H1 (cell line): ENCODE measurements at regions not wholly inside any gene's neighbourhood (a gene's known extent, or its start where the extent isn't known, plus 50 kb on each side); places are given as distances from the start of the nearest gene placed in this dataset.

Source experiments
- CTCF ChIA-PET: fragments of 300-600 bp; sonication (Branson Sonifier 250); formaldehyde crosslinking; loops from one replicate; lab custom pipeline; 2021; ENCODE audit not compliant: partially characterized antibody; lab: Charles Lee
- POLR2A ChIA-PET: fragments of 300-600 bp; sonication (Branson Sonifier 250); formaldehyde crosslinking; loops from one replicate; lab custom pipeline; 2021; ENCODE audit warnings: inconsistent platforms; ENCODE audit not compliant: partially characterized antibody; lab: Charles Lee
- DNase-seq, 2 experiments: peaks; one replicate each; pipeline versions ENCODE4 v3.0.0 to v3.0.0-alpha.2; 2010 to 2022; ENCODE audit warnings: low spot score in 2 of 2, low read depth in 1 of 2, mixed read lengths in 1 of 2
- FAIRE-seq: peaks from 2 replicates; lab custom pipeline; 2011; peaks lifted over from hg19 to GRCh38; lab: Jason Lieb, UNC
- H2AFZ ChIP-seq: 2 replicates; pipeline ENCODE4 v1.8.1; 2012; ENCODE audit warnings: low read length, inconsistent platforms
- H2AK5ac ChIP-seq: 2 replicates; pipeline ENCODE4 v1.6.1; 2013; ENCODE audit warnings: low read depth, low read length
- H2BK120ac ChIP-seq: replicated peaks from 2 replicates; pipeline ENCODE3; 2013; ENCODE audit warnings: low read depth, low read length, inconsistent platforms
- H2BK12ac ChIP-seq: 2 replicates; pipeline ENCODE4 v1.6.1; 2013; ENCODE audit warnings: low read depth, low read length
- H2BK15ac ChIP-seq: 2 replicates; pipeline ENCODE4 v1.6.1; 2013; ENCODE audit warnings: low read length
- H2BK20ac ChIP-seq: 2 replicates; pipeline ENCODE4 v1.6.1; 2013; ENCODE audit warnings: low read length
- H2BK5ac ChIP-seq: 2 replicates; pipeline ENCODE4 v1.6.1; 2013; ENCODE audit warnings: low read depth, low read length
- H3K14ac ChIP-seq: 2 replicates; pipeline ENCODE4 v1.6.1; 2013; ENCODE audit warnings: inconsistent platforms; ENCODE audit not compliant: insufficient read length
- H3K18ac ChIP-seq: 2 replicates; pipeline ENCODE4 v1.6.1; 2013; ENCODE audit warnings: low read length; ENCODE audit errors: extremely low read depth
- H3K23ac ChIP-seq: 2 replicates; pipeline ENCODE4 v1.6.1; 2013; ENCODE audit warnings: inconsistent platforms; ENCODE audit not compliant: insufficient read length
- H3K23me2 ChIP-seq: 2 replicates; pipeline ENCODE4 v1.6.1; 2013; ENCODE audit warnings: low read depth, low read length
- H3K27ac ChIP-seq: 2 replicates; pipeline ENCODE4 v1.6.1; 2011; ENCODE audit warnings: low read depth, low read length, inconsistent platforms
- H3K27me3 ChIP-seq, 4 experiments: replicated peaks in 1 of 4; 1 replicate in 1 of 4; 2 replicates in 3 of 4; pipeline versions ENCODE4 v1.6.1 to v1.8.1; 2011 to 2013; ENCODE audit warnings: low read length in 3 of 4, mild to moderate bottlenecking in 3 of 4, inconsistent platforms in 2 of 4, mixed read lengths in 2 of 4, moderate library complexity in 1 of 4; ENCODE audit not compliant: control insufficient read depth in 3 of 4, insufficient read depth in 3 of 4; ENCODE audit errors: extremely low read depth in 1 of 4
- H3K36me3 ChIP-seq, 4 experiments: 2 replicates each; pipeline versions ENCODE4 v1.6.1 to v1.8.1; 2011 to 2013; ENCODE audit warnings: mild to moderate bottlenecking in 4 of 4, low read length in 3 of 4, moderate library complexity in 2 of 4, control low read depth in 1 of 4, inconsistent platforms in 1 of 4; ENCODE audit not compliant: insufficient read depth in 4 of 4, control insufficient read depth in 2 of 4
- H3K4ac ChIP-seq: replicated peaks from 2 replicates; pipeline ENCODE3; 2013; ENCODE audit warnings: low read length, low read depth, mixed read lengths, inconsistent platforms; ENCODE audit not compliant: insufficient read length
- H3K4me1 ChIP-seq, 4 experiments: replicated peaks in 1 of 4; 1 replicate in 1 of 4; 2 replicates in 3 of 4; pipeline versions ENCODE4 v1.6.1 to v1.8.1; 2011 to 2013; ENCODE audit warnings: low read length in 3 of 4, inconsistent platforms in 2 of 4, mixed read lengths in 1 of 4; ENCODE audit not compliant: insufficient read depth in 4 of 4, control insufficient read depth in 3 of 4
- H3K4me2 ChIP-seq, 2 experiments: 2 replicates each; pipeline versions ENCODE4 v1.6.1 to v1.8.1; 2011 to 2013; ENCODE audit warnings: low read depth in 2 of 2, low read length in 2 of 2, control low read depth in 1 of 2, inconsistent platforms in 1 of 2, mild to moderate bottlenecking in 1 of 2; ENCODE audit not compliant: insufficient read depth in 1 of 2
- H3K4me3 ChIP-seq, 4 experiments: fragments of 200-600, 300-600 bp in 1 of 4; sonication (generic), shearing (Covaris generic), sonication (Bioruptor Twin) in 1 of 4; 2 replicates each; pipeline versions ENCODE4 v1.5.1 to v1.8.1; 2011 to 2016; ENCODE audit warnings: low read length in 4 of 4, low read depth in 3 of 4, control low read depth in 2 of 4, inconsistent platforms in 2 of 4, mild to moderate bottlenecking in 2 of 4, mixed read lengths in 1 of 4, moderate library complexity in 1 of 4; ENCODE audit not compliant: insufficient read depth in 2 of 4; ENCODE audit errors: extremely low read depth in 1 of 4
- H3K56ac ChIP-seq: replicated peaks from 2 replicates; pipeline ENCODE3; 2013; ENCODE audit warnings: low read depth, mild to moderate bottlenecking, mixed read lengths, low read length, inconsistent platforms; ENCODE audit not compliant: insufficient read length
- H3K79me1 ChIP-seq: 2 replicates; pipeline ENCODE4 v1.6.1; 2013; ENCODE audit warnings: low read depth, low read length, control low read depth
- H3K79me2 ChIP-seq, 2 experiments: 2 replicates each; pipeline versions ENCODE4 v1.6.1 to v1.8.1; 2012 to 2013; ENCODE audit warnings: low read length in 2 of 2, mild to moderate bottlenecking in 2 of 2, inconsistent platforms in 1 of 2; ENCODE audit not compliant: insufficient read depth in 2 of 2, control insufficient read depth in 1 of 2
- H3K9ac ChIP-seq, 4 experiments: replicated peaks in 1 of 4; 1 replicate in 1 of 4; 2 replicates in 3 of 4; pipeline versions ENCODE4 v1.6.1 to v1.8.1; 2011 to 2013; ENCODE audit warnings: low read depth in 3 of 4, low read length in 3 of 4, control low read depth in 2 of 4, mild to moderate bottlenecking in 2 of 4, moderate library complexity in 2 of 4, inconsistent platforms in 1 of 4; ENCODE audit errors: extremely low read depth in 1 of 4
- H3K9me3 ChIP-seq, 2 experiments: 2 replicates each; pipeline versions ENCODE4 v1.6.1 to v1.8.1; 2012 to 2013; ENCODE audit warnings: mild to moderate bottlenecking in 2 of 2, moderate library complexity in 2 of 2, control low read depth in 1 of 2, inconsistent platforms in 1 of 2, low read depth in 1 of 2, low read length in 1 of 2, mixed read lengths in 1 of 2; ENCODE audit not compliant: insufficient read depth in 2 of 2
- H4K20me1 ChIP-seq, 2 experiments: replicated peaks in 1 of 2; 2 replicates each; pipeline versions ENCODE3 to v1.8.1; 2011 to 2013; ENCODE audit warnings: inconsistent platforms in 2 of 2, low read length in 2 of 2, mild to moderate bottlenecking in 1 of 2; ENCODE audit not compliant: insufficient read depth in 2 of 2, control insufficient read depth in 1 of 2
- H4K5ac ChIP-seq: 2 replicates; pipeline ENCODE4 v1.6.1; 2013; ENCODE audit warnings: low read length, low read depth, mixed read lengths, inconsistent platforms; ENCODE audit not compliant: insufficient read length
- H4K8ac ChIP-seq: 2 replicates; pipeline ENCODE4 v1.8.0; 2013; ENCODE audit warnings: mild to moderate bottlenecking, moderate library complexity, low read length, inconsistent platforms; ENCODE audit not compliant: insufficient read depth; ENCODE audit errors: extremely low read depth
- H4K91ac ChIP-seq: replicated peaks from 2 replicates; pipeline ENCODE3; 2013; ENCODE audit warnings: low read length, mixed read lengths, inconsistent platforms; ENCODE audit not compliant: insufficient read length
- CTCF ChIP-seq, 3 experiments: IDR thresholded peaks; 1 replicate in 2 of 3; 2 replicates in 1 of 3; pipeline versions ENCODE4 v1.5.1 to v1.6.1; 2011; ENCODE audit warnings: low read length in 3 of 3, mild to moderate bottlenecking in 3 of 3, inconsistent platforms in 2 of 3, low read depth in 1 of 3, moderate library complexity in 1 of 3; ENCODE audit not compliant: insufficient read depth in 1 of 3; ENCODE audit errors: control extremely low read depth in 1 of 3
- RAD21 ChIP-seq, 2 experiments: IDR thresholded peaks in 1 of 2; conservative IDR thresholded peaks in 1 of 2; 2 replicates each; pipeline ENCODE4 v1.6.1; 2011; ENCODE audit warnings: low read depth in 2 of 2, low read length in 2 of 2, improper control_type of control experiment in 1 of 2, inconsistent platforms in 1 of 2, mild to moderate bottlenecking in 1 of 2, moderate library complexity in 1 of 2
- WGBS, 2 experiments: shearing (Covaris generic) in 1 of 2; methylation state at CpG; one replicate each; pipeline versions ENCODE4 v1.1.6 to v1.1.7; 2013 to 2015; ENCODE audit warnings: low lambda C conversion rate in 2 of 2, mixed read lengths in 2 of 2, inconsistent platforms in 1 of 2, low coverage in 1 of 2, missing lambda C conversion rate in 1 of 2; ENCODE audit not compliant: insufficient replicate concordance in 2 of 2, insufficient coverage in 1 of 2, insufficient read length in 1 of 2; ENCODE audit errors: extremely low coverage in 1 of 2, missing lambda C conversion rate in 1 of 2; 5-methylcytosine and 5-hydroxymethylcytosine counted together
- TF ChIP-seq, protein P1 (sequence below): IDR thresholded peaks from 2 replicates; pipeline ENCODE4 v1.6.1; 2012; ENCODE audit warnings: low read length, inconsistent platforms

DNA sequence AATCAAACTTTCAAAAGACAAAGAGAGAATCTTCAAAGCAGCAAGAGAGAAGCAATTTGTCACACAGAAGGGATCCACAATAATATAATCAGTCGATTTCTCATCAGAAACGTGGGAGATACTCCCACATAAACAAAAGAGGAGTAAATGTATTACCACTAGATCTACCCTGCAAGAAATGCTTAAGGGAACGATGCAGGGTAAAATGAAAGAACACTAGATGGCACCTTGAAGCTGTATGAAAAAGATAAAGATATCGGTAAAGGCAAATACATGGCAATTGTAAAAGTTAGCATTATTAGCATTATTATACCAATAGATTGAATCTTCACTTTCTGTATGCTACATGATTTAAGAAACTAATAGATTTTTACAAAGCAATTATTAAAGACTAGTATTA, 677.0 kb downstream of the SUCLG1 start:
- no peaks in the 10 kb centered on the region for H3K36me3 ChIP-seq
- POLR2A ChIA-PET = no interaction called here
- no peak overlapping the region for H2BK12ac ChIP-seq
- H3K79me1 ChIP-seq = no peaks in the 10 kb centered on the region
- no peak overlapping the region for H2BK120ac ChIP-seq
- H3K56ac ChIP-seq = no peak overlapping the region
- H3K14ac ChIP-seq = no peak overlapping the region
- no peaks in the 10 kb centered on the region for H4K20me1 ChIP-seq
- WGBS, 2 experiments = 79% methylated on average over 4 of the region's 4 CpGs; no CpG with 5 or more reads in 1 of the 2 experiments
- 0 out of 7 replicates have a peak, but pooled peaks cover 0 to 3% (median 0%) of the 10 kb centered on the region in 4 experiments for H3K4me1 ChIP-seq
- H4K5ac ChIP-seq = no peak overlapping the region
- no peaks in the 10 kb centered on the region for H3K9me3 ChIP-seq
- H3K9ac ChIP-seq = no peak overlapping the region
- H2BK5ac ChIP-seq = no peak overlapping the region
- no peak overlapping the region for H4K91ac ChIP-seq
- no peak overlapping the region for H3K4me2 ChIP-seq
- no peak overlapping the region for H3K4me3 ChIP-seq
- no peak overlapping the region for H3K4ac ChIP-seq
- no peaks in the 10 kb centered on the region for H3K27me3 ChIP-seq
- H3K23ac ChIP-seq = no peak overlapping the region
- H3K18ac ChIP-seq = no peak overlapping the region
- DNase-seq (no peak), FAIRE-seq (no peak)
- H2BK20ac ChIP-seq = no peak overlapping the region
- H2AFZ ChIP-seq = no peak overlapping the region
- no peak overlapping the region for H4K8ac ChIP-seq
- H2AK5ac ChIP-seq = no peak overlapping the region
- no peaks in the 10 kb centered on the region for H3K79me2 ChIP-seq
- H2BK15ac ChIP-seq = no peak overlapping the region
- no peak overlapping the region for H3K27ac ChIP-seq
- CTCF ChIA-PET = interaction anchor here (0.5 to 2.2 kb wide), 5 partner anchors 185 to 534 kb away, joined by 3 to 7 read pairs (median 3); no protein-coding TSS in a partner anchor
- peak in 1 of 3 experiments; percentile 10; a peak in 1 of 4 replicates for TF ChIP-seq CTCF (IDR thresholded peaks at IDR 0.05; ENCODE audit: control extremely low read depth in 1 of 3, insufficient read depth in 1 of 3, low read depth in 1 of 3, low read length in 3 of 3)
- TF ChIP-seq, protein P1, sequence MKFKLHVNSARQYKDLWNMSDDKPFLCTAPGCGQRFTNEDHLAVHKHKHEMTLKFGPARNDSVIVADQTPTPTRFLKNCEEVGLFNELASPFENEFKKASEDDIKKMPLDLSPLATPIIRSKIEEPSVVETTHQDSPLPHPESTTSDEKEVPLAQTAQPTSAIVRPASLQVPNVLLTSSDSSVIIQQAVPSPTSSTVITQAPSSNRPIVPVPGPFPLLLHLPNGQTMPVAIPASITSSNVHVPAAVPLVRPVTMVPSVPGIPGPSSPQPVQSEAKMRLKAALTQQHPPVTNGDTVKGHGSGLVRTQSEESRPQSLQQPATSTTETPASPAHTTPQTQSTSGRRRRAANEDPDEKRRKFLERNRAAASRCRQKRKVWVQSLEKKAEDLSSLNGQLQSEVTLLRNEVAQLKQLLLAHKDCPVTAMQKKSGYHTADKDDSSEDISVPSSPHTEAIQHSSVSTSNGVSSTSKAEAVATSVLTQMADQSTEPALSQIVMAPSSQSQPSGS = no peak
- TF ChIP-seq RAD21 (IDR thresholded peaks at IDR 0.05 in 1 of 2, conservative IDR thresholded peaks at IDR 0.05 in 1 of 2; ENCODE audit: low read depth in 2 of 2, low read length in 2 of 2) = peak; percentile 42 to 45; a peak in 3 of 4 replicates
- no peaks in the 10 kb centered on the region for H3K23me2 ChIP-seq
